NCI-H2171 (cell line): ENCODE measurements at regions not wholly inside any gene's neighbourhood (a gene's known extent, or its start where the extent isn't known, plus 50 kb on each side); places are given as distances from the start of the nearest gene placed in this dataset.
A peak's percentile ranks its signal among the peaks of the same experiment; 100 is the strongest.

Source experiments
- DNase-seq: peaks from one replicate; lab custom pipeline; 2025; lab: John Stamatoyannopoulos, UW

DNA sequence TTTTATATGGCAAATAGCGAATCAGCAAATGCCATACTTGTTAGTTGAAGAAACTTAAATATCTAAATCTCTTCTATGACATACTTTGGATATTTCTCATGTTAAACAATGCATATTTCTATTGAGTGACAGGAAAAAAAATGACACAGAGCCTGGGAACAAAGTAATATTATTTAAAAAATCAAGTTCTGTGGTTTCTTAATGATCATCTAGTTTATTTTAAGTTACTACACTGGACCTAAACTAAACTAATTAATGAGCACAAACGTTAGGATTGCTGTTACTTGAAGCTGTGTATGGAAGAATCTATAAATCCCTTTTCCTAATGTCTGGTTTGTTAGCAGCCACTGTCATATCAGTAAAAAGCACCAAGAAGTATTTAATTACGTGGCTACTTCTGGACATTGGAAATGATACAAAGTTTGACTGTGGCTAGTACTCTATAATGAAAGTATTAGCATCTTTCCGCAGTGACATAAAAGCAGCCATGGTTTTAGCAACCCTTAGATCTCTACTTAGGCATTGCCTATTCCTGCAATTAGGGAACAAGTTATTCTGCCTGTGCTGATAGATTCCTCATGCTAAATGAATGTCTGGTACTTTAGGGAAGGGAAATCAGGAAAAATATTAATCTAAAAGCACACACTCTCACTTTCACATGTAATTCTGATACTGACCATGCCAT lies 981.7 kb upstream of the B3GALT2 start:
- DNase-seq = no peak

- DNase-seq = no peak
These were observed 978.3 kb upstream of the B3GALT2 start for GRCh38 chr1:194164755-194165154.

DNA sequence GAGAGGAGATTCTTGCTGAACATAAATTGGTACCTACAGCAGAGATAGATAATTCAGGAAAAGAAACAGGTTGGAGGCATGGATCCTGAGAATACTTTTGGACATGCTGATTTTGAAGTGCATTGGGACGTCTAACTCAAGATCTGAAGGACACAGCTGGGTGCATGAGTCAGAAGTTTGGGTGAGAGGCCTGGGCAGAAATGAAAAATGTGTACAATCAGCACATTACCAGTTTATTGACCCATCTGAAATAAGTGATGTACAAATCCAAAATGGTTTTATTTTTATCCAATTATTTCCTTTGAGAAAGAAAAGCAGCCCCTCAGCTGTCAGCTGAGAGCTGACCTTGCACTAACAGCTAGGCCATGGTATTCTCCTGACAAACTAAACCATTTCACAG lies 975.2 kb upstream of the B3GALT2 start:
- DNase-seq = no peak

- no peak for DNase-seq
These were observed 973.5 kb upstream of the B3GALT2 start for GRCh38 chr1:194159941-194160340.

GRCh38 chr1:194155962-194156361 lies 969.5 kb upstream of the B3GALT2 start:
- DNase-seq = no peak

- DNase-seq = no peak
These were observed 964.6 kb upstream of the B3GALT2 start for GRCh38 chr1:194151056-194151455.

GRCh38 chr1:194150242-194150641 lies 963.8 kb upstream of the B3GALT2 start:
- DNase-seq = no peak

- no peak for DNase-seq
These were observed 946.7 kb upstream of the B3GALT2 start for GRCh38 chr1:194133152-194133551.

DNA sequence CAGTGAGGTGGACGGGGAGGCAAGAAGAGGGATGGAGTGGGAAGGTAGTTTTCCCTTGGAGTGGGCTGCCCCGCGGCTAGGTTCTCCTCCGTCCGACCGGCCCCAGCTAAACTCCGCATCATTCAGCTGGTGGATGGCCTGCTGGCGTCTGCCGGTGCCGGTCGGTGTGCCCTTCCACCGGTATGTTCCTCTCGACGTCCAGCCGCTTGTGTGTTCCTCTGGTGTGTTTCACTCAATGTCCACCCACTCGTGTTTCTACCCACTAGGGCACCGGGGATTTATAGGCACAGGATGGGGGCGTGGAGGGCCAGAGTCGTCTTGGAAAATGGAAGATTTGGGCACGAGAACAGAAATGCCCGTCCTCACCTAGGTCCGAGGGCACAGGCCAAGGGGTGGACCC lies 931.7 kb upstream of the B3GALT2 start:
- no peak for DNase-seq

GRCh38 chr1:194117582-194117981 lies 931.2 kb upstream of the B3GALT2 start:
- no peak for DNase-seq

GRCh38 chr1:194114288-194114687 lies 927.9 kb upstream of the B3GALT2 start:
- no peak for DNase-seq

GRCh38 chr1:194105381-194105780 lies 919.0 kb upstream of the B3GALT2 start:
- no peak for DNase-seq

DNA sequence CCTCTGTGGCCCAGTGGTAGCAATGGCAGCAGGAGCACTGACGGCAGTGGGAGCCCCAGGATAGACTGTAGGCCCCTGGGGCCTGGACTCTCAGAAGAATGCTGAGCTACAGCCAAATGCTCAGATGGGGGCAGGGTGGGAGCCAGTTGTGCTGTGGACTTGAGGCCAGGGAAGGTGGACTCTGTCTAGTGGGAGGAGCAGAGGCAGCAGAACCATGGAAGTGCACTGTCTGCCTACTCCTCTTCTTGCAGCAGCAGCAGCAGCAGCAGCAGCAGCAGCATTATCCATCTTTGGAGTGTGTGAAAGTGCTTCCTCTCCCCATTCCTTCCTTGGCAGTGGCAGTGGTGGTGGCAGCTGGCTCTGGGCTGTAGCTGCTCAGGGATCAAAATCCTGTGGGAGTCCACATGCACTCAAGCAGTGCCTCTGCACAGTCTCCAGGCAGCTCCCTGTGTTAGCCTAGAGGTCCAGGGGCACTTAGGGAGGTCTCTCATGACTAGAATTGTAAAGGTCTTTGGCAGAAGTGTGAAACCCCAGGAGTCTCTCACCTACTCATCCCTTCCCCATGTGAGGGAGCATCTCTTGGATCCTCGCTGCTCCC lies 917.9 kb upstream of the B3GALT2 start:
- DNase-seq = peak; percentile 24

DNA sequence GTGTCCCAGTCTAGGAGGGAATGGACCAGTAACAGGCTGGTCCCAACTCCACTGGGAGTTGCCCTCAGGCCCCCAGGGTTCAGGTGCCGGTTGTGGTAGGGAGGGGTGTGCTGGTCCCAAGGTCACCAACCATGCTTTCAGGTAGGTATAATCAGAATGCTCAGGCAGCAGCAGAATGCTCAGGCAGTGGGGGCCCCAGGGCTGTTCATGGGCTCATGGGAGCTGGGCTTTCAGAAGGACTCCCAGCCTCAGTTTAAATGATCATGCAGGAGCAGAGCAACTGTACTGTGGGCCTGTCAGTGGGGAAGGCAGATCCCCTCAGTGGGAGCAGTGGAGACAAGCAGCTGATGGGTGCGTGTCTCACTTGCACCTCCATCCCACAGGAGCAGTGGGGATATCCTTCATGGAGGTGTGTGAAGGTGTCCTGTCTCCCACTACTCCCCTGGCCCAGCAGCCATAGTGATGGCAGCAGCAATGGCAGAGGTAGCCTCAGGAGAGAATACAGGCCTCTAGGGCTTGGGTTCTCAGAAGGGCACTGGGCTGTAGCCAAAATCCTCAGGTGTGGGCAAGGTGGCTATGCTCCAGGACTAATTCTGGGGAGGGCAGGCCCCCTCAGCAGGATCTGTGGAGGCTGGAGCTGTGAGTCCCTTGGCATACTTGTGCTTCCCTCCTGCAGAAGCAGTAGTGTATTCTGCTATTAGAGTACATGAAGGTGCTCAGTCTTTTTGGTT lies 917.3 kb upstream of the B3GALT2 start:
- DNase-seq = no peak

DNA sequence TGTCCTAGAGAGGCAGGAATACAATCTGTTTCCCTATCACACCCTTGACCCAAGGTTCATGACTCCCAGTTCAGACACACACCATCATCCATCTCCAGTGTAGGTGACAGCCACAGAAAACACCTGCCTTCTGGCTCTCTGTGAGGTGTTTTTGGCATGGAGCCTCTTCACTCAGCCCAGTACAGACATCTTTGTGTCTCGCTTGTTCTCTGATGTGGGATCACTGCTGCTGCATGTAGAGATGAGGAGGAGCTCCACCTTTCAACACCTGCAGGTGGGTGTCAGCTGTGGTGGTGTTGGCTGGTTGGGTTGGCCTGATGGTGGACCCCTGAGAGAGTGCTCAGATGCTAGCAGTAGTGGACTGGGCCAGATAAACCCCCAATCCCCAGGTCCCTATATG lies 916.7 kb upstream of the B3GALT2 start:
- DNase-seq = no peak

DNA sequence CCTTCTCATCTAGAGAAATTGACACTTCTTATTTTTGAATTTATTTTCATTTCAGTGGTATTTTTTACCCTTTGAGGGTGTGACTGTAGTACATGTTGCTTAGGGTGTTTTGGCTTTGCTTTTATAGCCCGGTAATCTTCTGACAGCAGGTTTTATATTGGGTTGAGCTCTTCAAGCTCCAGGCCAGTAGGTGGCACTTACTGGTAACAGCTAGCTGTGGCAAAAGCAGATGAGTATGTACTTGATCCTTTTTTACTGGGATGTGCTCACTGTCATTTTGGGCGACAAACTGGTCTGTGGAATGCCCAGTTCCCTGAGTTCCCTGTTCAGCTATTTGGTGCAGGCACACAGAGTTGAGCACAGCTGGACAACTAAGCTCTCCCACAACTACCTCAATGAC lies 916.2 kb upstream of the B3GALT2 start:
- DNase-seq = no peak

GRCh38 chr1:194084755-194085154 lies 898.3 kb upstream of the B3GALT2 start:
- no peak for DNase-seq

DNA sequence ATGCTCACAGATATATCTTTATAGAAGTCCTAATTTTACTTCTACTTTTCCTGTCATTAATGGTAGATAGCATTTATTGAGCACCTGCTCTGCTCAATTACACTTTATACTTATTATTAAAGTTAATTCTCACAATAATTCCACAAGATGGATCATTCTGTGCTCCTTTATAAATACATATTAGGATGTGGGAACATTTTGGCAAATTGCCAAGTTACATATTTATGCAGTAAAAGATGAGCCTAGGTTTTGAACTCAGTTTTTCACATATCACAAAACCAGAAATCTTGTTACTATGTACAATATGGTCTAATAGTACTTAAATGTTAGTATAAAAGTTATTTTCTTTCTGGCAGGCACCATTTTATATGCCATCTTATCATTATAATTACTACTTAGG lies 895.0 kb upstream of the B3GALT2 start:
- no peak for DNase-seq

DNA sequence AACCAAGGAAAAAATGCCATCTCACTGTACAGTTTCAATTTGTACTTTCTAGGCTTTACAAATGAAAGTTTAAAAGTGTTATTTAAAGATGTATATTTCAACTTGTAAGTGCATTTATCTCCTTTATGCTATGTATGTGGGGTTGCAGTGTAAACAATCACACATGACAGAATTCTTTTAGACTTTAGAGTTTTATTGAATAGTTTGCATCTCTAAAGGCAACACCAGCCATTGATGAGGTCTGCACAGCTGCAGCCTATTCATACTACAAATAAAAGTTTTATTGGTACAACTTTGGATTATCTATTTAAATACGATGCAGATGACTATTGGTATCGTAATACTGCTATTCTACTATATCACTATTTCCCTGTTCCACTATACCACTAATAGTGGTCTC lies 894.4 kb upstream of the B3GALT2 start:
- no peak for DNase-seq

DNA sequence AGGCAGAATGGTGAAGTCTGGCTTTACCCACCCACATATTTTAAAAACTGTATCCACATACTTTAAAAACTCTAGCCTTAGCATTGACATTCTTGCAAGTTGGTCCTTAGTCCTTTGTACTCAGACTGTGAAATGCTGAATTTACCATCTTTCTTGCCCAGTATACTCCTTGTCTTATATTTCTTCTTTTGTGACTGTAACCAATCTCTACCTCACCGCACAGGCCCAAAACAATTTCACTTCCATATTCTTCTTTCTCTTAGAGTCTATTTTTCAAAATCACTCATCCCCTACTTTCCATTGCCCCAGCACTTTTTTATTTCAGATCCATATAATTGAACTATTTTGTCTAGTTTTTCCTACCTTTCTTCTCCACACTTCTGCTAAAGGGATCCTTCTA lies 892.4 kb upstream of the B3GALT2 start:
- DNase-seq = no peak

GRCh38 chr1:194076646-194077045 lies 890.2 kb upstream of the B3GALT2 start:
- DNase-seq = no peak

- no peak for DNase-seq
These were observed 887.4 kb upstream of the B3GALT2 start for GRCh38 chr1:194073833-194074232.

DNA sequence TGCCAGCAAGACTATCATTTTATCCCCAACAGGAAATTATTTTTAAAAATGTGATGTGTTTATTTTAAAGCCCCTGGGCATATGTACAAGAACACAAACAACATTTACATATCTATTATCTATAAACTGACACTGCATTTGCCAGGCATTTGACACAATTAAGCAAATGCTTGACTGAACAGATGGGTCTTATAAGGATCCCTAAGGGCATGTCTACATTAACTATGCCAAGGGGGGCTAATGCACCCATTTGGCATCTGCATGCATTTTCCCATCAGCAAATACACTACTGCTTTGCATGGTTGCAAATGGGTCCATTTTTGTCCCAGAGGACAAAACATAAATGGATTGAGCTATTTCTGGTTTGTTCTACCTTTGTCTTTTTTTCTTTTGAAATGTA lies 884.8 kb upstream of the B3GALT2 start:
- peak; percentile 43 for DNase-seq

- DNase-seq = no peak
These were observed 883.4 kb upstream of the B3GALT2 start for GRCh38 chr1:194069831-194070218.
